Globus pallidus (tissue), 1 donor: ENCODE measurements at regions not wholly inside any gene's neighbourhood (a gene's known extent, or its start where the extent isn't known, plus 50 kb on each side); places are given as distances from the start of the nearest gene placed in this dataset.
A peak's percentile ranks its signal among the peaks of the same experiment; 100 is the strongest.

ENCODE experiments used
- DNase-seq: peaks from one replicate; pipeline ENCODE4 v3.0.0-alpha.2; 2015; ENCODE audit warnings: low spot score

- no peak for DNase-seq
Measured at GRCh38 chr10:91576096-91576545, 56.8 kb downstream of the PPP1R3C start.

- peak; percentile 71 for DNase-seq
Measured at GRCh38 chr10:91575044-91575610, 57.7 kb downstream of the PPP1R3C start.

GRCh38 chr10:91574236-91574635 is 58.6 kb downstream of the PPP1R3C start:
- no peak for DNase-seq

GRCh38 chr10:91573320-91573719 is 59.6 kb downstream of the PPP1R3C start:
- DNase-seq, result no peak

GRCh38 chr10:91571671-91572070 is 61.2 kb downstream of the PPP1R3C start:
- DNase-seq, result no peak

GRCh38 chr10:91570220-91570619 is 62.7 kb downstream of the PPP1R3C start:
- no peak for DNase-seq

- DNase-seq, result no peak
Measured at GRCh38 chr10:91569522-91569921, 63.3 kb downstream of the PPP1R3C start.

- no peak for DNase-seq
Measured at GRCh38 chr10:91567815-91568214, 65.1 kb downstream of the PPP1R3C start.

- DNase-seq, result no peak
Measured at GRCh38 chr10:91566115-91566514, 66.8 kb downstream of the PPP1R3C start.

GRCh38 chr10:91565226-91565625 is 67.6 kb downstream of the PPP1R3C start:
- no peak for DNase-seq

GRCh38 chr10:91564508-91564907 is 68.4 kb downstream of the PPP1R3C start:
- no peak for DNase-seq
